ENCODE measurements at regions not wholly inside any gene's neighbourhood (a gene's known extent, or its start where the extent isn't known, plus 50 kb on each side); places are given as distances from the start of the nearest gene placed in this dataset.
A peak's percentile ranks its signal among the peaks of the same experiment; 100 is the strongest.

- H3K9me3 ChIP-seq (replicated peaks), result no peaks in the 10 kb centered on the region
- no peak overlapping the region for H3K4me3 ChIP-seq
- intact Hi-C loops (cut with micrococcal nuclease), result no loop called here
- H3K27ac ChIP-seq (replicated peaks), result peak overlapping the region; percentile 22
- H3K27me3 ChIP-seq (ENCODE audit: low read depth), result peaks cover 10% of the 10 kb centered on the region
- no peaks in the 10 kb centered on the region for H3K36me3 ChIP-seq
- TF ChIP-seq CTCF (IDR thresholded peaks at IDR 0.05; ENCODE audit: borderline replicate concordance), result no peak
- H3K4me1 ChIP-seq, result no peaks in the 10 kb centered on the region
- DNase-seq, result no peak
Observed at GRCh38 chr18:45349467-45349866, 265.8 kb upstream of the SLC14A2 start.

- Histone ChIP-seq H3K36me3 (no peaks in the 10 kb centered on the region), H3K4me1 (peaks cover 1% of the 10 kb centered on the region), H3K27me3 (ENCODE audit: low read depth) (peaks cover 10% of the 10 kb centered on the region), H3K27ac (replicated peaks) (no peak overlapping the region), H3K4me3 (no peak overlapping the region), H3K9me3 (replicated peaks) (no peaks in the 10 kb centered on the region)
- no peak for DNase-seq
- intact Hi-C loops (cut with micrococcal nuclease), result loop anchor here (10.0 kb wide), 1 partner anchor 1226 kb away; no protein-coding TSS in a partner anchor
- no peak for TF ChIP-seq CTCF (IDR thresholded peaks at IDR 0.05; ENCODE audit: borderline replicate concordance)
Observed at GRCh38 chr18:45350404-45351156, 264.7 kb upstream of the SLC14A2 start.

GRCh38 chr18:45352874-45353273 lies 262.4 kb upstream of the SLC14A2 start:
- H3K27me3 ChIP-seq (ENCODE audit: low read depth), result peaks cover 10% of the 10 kb centered on the region
- H3K27ac ChIP-seq (replicated peaks), result no peak overlapping the region
- no peaks in the 10 kb centered on the region for H3K36me3 ChIP-seq
- no peak for TF ChIP-seq CTCF (IDR thresholded peaks at IDR 0.05; ENCODE audit: borderline replicate concordance)
- H3K9me3 ChIP-seq (replicated peaks), result no peaks in the 10 kb centered on the region
- intact Hi-C loops (cut with micrococcal nuclease), result loop anchor here (10.0 kb wide), 1 partner anchor 1228 kb away; no protein-coding TSS in a partner anchor
- peaks cover 5% of the 10 kb centered on the region for H3K4me1 ChIP-seq
- DNase-seq, result no peak
- H3K4me3 ChIP-seq, result no peak overlapping the region

GRCh38 chr18:45353530-45353929 lies 261.7 kb upstream of the SLC14A2 start:
- no peak for TF ChIP-seq CTCF (IDR thresholded peaks at IDR 0.05; ENCODE audit: borderline replicate concordance)
- DNase-seq, result no peak
- Histone ChIP-seq H3K27me3 (ENCODE audit: low read depth) (peaks cover 10% of the 10 kb centered on the region), H3K4me1 (peaks cover 5% of the 10 kb centered on the region), H3K27ac (replicated peaks) (no peak overlapping the region), H3K36me3 (no peaks in the 10 kb centered on the region), H3K4me3 (no peak overlapping the region), H3K9me3 (replicated peaks) (no peaks in the 10 kb centered on the region)
- intact Hi-C loops (cut with micrococcal nuclease), result loop anchor here (10.0 kb wide), 1 partner anchor 1229 kb away; no protein-coding TSS in a partner anchor

- peak; percentile 44 for TF ChIP-seq CTCF (IDR thresholded peaks at IDR 0.05; ENCODE audit: borderline replicate concordance)
- Histone ChIP-seq H3K9me3 (replicated peaks) (no peaks in the 10 kb centered on the region), H3K27me3 (ENCODE audit: low read depth) (peaks cover 5% of the 10 kb centered on the region), H3K4me1 (peaks cover 15% of the 10 kb centered on the region), H3K36me3 (no peaks in the 10 kb centered on the region), H3K27ac (replicated peaks) (no peak overlapping the region), H3K4me3 (no peak overlapping the region)
- DNase-seq, result no peak
- intact Hi-C loops (cut with micrococcal nuclease), result loop anchor here (10.0 kb wide), 1 partner anchor 1231 kb away; no protein-coding TSS in a partner anchor
Observed at GRCh38 chr18:45355944-45356520, 259.2 kb upstream of the SLC14A2 start.

Measured in left ventricle myocardium inferior (tissue), 1 donor.